ENCODE measurements at regions not wholly inside any gene's neighbourhood (a gene's known extent, or its start where the extent isn't known, plus 50 kb on each side); places are given as distances from the start of the nearest gene placed in this dataset.

- Histone ChIP-seq H3K4me3 (ENCODE audit: low read depth, low read length) (no peak overlapping the region), H3K27ac (no peak overlapping the region), H3K36me3 (no peaks in the 10 kb centered on the region), H3K9me3 (ENCODE audit: severe bottlenecking) (no peaks in the 10 kb centered on the region), H3K27me3 (ENCODE audit: insufficient read depth, low read depth, severe bottlenecking) (no peaks in the 10 kb centered on the region)
- TF ChIP-seq, protein P1, sequence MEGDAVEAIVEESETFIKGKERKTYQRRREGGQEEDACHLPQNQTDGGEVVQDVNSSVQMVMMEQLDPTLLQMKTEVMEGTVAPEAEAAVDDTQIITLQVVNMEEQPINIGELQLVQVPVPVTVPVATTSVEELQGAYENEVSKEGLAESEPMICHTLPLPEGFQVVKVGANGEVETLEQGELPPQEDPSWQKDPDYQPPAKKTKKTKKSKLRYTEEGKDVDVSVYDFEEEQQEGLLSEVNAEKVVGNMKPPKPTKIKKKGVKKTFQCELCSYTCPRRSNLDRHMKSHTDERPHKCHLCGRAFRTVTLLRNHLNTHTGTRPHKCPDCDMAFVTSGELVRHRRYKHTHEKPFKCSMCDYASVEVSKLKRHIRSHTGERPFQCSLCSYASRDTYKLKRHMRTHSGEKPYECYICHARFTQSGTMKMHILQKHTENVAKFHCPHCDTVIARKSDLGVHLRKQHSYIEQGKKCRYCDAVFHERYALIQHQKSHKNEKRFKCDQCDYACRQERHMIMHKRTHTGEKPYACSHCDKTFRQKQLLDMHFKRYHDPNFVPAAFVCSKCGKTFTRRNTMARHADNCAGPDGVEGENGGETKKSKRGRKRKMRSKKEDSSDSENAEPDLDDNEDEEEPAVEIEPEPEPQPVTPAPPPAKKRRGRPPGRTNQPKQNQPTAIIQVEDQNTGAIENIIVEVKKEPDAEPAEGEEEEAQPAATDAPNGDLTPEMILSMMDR (IDR thresholded peaks at IDR 0.05; ENCODE audit: low read depth, low read length) = no peak
- no peak for DNase-seq
Measured at GRCh38 chr11:90392692-90393091, 169.8 kb upstream of the CHORDC1 start.

GRCh38 chr11:90391756-90392155 lies 168.9 kb upstream of the CHORDC1 start:
- no peaks in the 10 kb centered on the region for H3K9me3 ChIP-seq (ENCODE audit: severe bottlenecking)
- H3K27ac ChIP-seq = no peak overlapping the region
- H3K4me3 ChIP-seq (ENCODE audit: low read depth, low read length) = no peak overlapping the region
- TF ChIP-seq, protein P1 (IDR thresholded peaks at IDR 0.05; ENCODE audit: low read depth, low read length) = no peak
- no peak for DNase-seq
- no peaks in the 10 kb centered on the region for H3K36me3 ChIP-seq
- H3K27me3 ChIP-seq (ENCODE audit: insufficient read depth, low read depth, severe bottlenecking) = no peaks in the 10 kb centered on the region

DNA sequence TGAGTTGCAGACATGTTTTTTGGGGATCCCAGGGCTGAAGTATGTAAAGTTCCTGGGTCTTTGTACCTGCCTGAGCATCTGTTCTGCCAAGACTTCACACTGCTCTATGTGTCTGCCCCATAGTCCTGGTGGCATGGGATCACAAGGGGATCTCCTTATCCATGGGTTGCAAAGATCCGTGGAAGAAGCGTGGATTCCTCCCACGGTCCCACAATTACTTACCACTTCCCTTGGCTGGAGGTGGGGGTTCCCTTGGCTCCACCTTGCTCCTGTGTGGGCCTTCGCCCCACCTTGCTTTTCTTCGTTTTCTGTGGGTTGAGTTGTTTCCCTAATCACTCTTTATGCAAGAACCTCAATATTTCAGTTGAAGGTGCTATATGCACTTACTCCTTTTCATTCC lies 157.4 kb upstream of the CHORDC1 start:
- Histone ChIP-seq H3K9me3 (ENCODE audit: severe bottlenecking) (no peaks in the 10 kb centered on the region), H3K4me3 (ENCODE audit: low read depth, low read length) (no peak overlapping the region), H3K27ac (no peak overlapping the region), H3K36me3 (no peaks in the 10 kb centered on the region), H3K27me3 (ENCODE audit: insufficient read depth, low read depth, severe bottlenecking) (no peaks in the 10 kb centered on the region)
- TF ChIP-seq, protein P1 (IDR thresholded peaks at IDR 0.05; ENCODE audit: low read depth, low read length) = no peak
- no peak for DNase-seq

- TF ChIP-seq, protein P1 (IDR thresholded peaks at IDR 0.05; ENCODE audit: low read depth, low read length) = no peak
- H3K4me3 ChIP-seq (ENCODE audit: low read depth, low read length) = no peak overlapping the region
- no peaks in the 10 kb centered on the region for H3K9me3 ChIP-seq (ENCODE audit: severe bottlenecking)
- H3K27me3 ChIP-seq (ENCODE audit: insufficient read depth, low read depth, severe bottlenecking) = no peaks in the 10 kb centered on the region
- no peak overlapping the region for H3K27ac ChIP-seq
- H3K36me3 ChIP-seq = no peaks in the 10 kb centered on the region
- no peak for DNase-seq
Measured at GRCh38 chr11:90373971-90374370, 151.1 kb upstream of the CHORDC1 start.

GRCh38 chr11:90364527-90364926 lies 141.7 kb upstream of the CHORDC1 start:
- Histone ChIP-seq H3K9me3 (ENCODE audit: severe bottlenecking) (no peaks in the 10 kb centered on the region), H3K27me3 (ENCODE audit: insufficient read depth, low read depth, severe bottlenecking) (no peaks in the 10 kb centered on the region), H3K27ac (no peak overlapping the region), H3K36me3 (no peaks in the 10 kb centered on the region), H3K4me3 (ENCODE audit: low read depth, low read length) (no peak overlapping the region)
- no peak for DNase-seq
- TF ChIP-seq, protein P1 (IDR thresholded peaks at IDR 0.05; ENCODE audit: low read depth, low read length) = no peak

- Histone ChIP-seq H3K27me3 (ENCODE audit: insufficient read depth, low read depth, severe bottlenecking) (no peaks in the 10 kb centered on the region), H3K36me3 (no peaks in the 10 kb centered on the region), H3K4me3 (ENCODE audit: low read depth, low read length) (no peak overlapping the region), H3K27ac (no peak overlapping the region), H3K9me3 (ENCODE audit: severe bottlenecking) (no peaks in the 10 kb centered on the region)
- DNase-seq = no peak
- TF ChIP-seq, protein P1 (IDR thresholded peaks at IDR 0.05; ENCODE audit: low read depth, low read length) = no peak
Measured at GRCh38 chr11:90363739-90364138, 140.9 kb upstream of the CHORDC1 start.

All from WERI-Rb-1 (cell line).